SH-SY5Y (cell line): ENCODE measurements at regions not wholly inside any gene's neighbourhood (a gene's known extent, or its start where the extent isn't known, plus 50 kb on each side); places are given as distances from the start of the nearest gene placed in this dataset.

Experiments used
- GATA2 ChIP-seq: IDR thresholded peaks from 2 replicates; pipeline ENCODE4 v1.6.1; 2011; ENCODE audit warnings: mild to moderate bottlenecking, low read depth, low read length
- GATA3 ChIP-seq: IDR thresholded peaks from 2 replicates; pipeline ENCODE4 v1.6.1; 2011; ENCODE audit warnings: low read depth, mild to moderate bottlenecking, low read length, moderate library complexity

- TF ChIP-seq GATA3 (no peak), GATA2 (no peak)
Observed at GRCh38 chr3:165502707-165503106, 306.5 kb upstream of the SLITRK3 start.
